ENCODE measurements at regions not wholly inside any gene's neighbourhood (a gene's known extent, or its start where the extent isn't known, plus 50 kb on each side); places are given as distances from the start of the nearest gene placed in this dataset.
A peak's percentile ranks its signal among the peaks of the same experiment; 100 is the strongest.

DNA sequence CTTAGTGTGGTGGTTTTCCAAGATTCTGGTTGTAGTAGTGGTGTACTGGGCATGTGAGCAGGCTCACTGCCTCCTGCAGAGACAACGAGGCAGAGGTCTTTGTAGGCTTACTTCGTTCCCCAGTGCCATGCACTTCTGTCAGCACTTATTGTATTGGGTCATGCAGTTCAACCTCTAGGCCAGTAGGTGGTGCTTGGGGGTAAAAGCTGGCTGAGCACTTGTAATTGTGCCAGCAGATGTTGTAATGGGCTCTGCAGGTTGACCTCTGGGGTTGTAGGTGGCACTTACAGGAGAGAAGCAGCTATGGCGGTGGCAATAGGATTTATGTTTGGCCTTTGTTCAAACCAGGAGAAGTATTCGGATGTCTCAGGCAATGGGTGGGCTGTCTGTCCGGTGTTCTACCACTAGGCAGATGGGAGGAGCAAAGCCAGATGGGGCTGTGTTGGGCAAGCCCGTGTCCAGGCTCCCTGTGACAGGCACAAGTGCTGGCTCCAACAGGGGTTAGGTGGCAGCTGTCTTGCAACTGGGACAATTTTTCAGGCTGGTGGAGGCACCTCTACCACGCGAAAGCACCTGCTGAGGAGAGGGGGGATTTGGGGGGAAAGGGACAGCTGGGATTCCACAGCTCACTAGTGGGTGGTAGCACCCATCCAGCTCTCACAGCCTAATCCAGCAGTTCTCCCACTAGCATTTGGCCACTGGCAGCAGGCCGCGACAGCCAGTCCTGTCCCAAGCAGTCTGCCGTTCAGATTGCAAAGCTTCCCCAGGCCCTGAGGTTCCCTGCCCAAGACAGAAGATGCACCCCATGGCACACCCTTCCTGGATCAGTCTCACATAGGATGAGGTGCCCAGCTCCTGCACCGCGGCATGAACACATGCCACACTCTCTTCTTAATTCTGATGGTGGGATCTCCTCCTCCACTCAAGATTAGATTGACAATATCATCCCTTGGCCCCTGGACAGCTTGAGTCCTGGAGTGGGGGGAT, 274.5 kb downstream of the CTH start (continued):
- TF ChIP-seq, protein P1, sequence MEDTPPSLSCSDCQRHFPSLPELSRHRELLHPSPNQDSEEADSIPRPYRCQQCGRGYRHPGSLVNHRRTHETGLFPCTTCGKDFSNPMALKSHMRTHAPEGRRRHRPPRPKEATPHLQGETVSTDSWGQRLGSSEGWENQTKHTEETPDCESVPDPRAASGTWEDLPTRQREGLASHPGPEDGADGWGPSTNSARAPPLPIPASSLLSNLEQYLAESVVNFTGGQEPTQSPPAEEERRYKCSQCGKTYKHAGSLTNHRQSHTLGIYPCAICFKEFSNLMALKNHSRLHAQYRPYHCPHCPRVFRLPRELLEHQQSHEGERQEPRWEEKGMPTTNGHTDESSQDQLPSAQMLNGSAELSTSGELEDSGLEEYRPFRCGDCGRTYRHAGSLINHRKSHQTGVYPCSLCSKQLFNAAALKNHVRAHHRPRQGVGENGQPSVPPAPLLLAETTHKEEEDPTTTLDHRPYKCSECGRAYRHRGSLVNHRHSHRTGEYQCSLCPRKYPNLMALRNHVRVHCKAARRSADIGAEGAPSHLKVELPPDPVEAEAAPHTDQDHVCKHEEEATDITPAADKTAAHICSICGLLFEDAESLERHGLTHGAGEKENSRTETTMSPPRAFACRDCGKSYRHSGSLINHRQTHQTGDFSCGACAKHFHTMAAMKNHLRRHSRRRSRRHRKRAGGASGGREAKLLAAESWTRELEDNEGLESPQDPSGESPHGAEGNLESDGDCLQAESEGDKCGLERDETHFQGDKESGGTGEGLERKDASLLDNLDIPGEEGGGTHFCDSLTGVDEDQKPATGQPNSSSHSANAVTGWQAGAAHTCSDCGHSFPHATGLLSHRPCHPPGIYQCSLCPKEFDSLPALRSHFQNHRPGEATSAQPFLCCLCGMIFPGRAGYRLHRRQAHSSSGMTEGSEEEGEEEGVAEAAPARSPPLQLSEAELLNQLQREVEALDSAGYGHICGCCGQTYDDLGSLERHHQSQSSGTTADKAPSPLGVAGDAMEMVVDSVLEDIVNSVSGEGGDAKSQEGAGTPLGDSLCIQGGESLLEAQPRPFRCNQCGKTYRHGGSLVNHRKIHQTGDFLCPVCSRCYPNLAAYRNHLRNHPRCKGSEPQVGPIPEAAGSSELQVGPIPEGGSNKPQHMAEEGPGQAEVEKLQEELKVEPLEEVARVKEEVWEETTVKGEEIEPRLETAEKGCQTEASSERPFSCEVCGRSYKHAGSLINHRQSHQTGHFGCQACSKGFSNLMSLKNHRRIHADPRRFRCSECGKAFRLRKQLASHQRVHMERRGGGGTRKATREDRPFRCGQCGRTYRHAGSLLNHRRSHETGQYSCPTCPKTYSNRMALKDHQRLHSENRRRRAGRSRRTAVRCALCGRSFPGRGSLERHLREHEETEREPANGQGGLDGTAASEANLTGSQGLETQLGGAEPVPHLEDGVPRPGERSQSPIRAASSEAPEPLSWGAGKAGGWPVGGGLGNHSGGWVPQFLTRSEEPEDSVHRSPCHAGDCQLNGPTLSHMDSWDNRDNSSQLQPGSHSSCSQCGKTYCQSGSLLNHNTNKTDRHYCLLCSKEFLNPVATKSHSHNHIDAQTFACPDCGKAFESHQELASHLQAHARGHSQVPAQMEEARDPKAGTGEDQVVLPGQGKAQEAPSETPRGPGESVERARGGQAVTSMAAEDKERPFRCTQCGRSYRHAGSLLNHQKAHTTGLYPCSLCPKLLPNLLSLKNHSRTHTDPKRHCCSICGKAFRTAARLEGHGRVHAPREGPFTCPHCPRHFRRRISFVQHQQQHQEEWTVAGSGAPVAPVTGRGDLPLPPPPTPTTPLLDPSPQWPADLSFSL (CRISPR knock-in tag; IDR thresholded peaks at IDR 0.05) = no peak
- TF ChIP-seq, protein P2, sequence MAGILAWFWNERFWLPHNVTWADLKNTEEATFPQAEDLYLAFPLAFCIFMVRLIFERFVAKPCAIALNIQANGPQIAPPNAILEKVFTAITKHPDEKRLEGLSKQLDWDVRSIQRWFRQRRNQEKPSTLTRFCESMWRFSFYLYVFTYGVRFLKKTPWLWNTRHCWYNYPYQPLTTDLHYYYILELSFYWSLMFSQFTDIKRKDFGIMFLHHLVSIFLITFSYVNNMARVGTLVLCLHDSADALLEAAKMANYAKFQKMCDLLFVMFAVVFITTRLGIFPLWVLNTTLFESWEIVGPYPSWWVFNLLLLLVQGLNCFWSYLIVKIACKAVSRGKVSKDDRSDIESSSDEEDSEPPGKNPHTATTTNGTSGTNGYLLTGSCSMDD (CRISPR knock-in tag; IDR thresholded peaks at IDR 0.05) = no peak
- TF ChIP-seq ZNF839 (CRISPR knock-in tag; IDR thresholded peaks at IDR 0.05; ENCODE audit: borderline replicate concordance) = no peak
- peak; percentile 34; the same call in 1 of the 2 replicates for TF ChIP-seq RAD21 (CRISPR knock-in tag; IDR thresholded peaks at IDR 0.05)
- TF ChIP-seq, protein P3, sequence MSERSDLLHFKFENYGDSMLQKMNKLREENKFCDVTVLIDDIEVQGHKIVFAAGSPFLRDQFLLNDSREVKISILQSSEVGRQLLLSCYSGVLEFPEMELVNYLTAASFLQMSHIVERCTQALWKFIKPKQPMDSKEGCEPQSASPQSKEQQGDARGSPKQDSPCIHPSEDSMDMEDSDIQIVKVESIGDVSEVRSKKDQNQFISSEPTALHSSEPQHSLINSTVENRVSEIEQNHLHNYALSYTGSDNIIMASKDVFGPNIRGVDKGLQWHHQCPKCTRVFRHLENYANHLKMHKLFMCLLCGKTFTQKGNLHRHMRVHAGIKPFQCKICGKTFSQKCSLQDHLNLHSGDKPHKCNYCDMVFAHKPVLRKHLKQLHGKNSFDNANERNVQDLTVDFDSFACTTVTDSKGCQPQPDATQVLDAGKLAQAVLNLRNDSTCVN (CRISPR knock-in tag; IDR thresholded peaks at IDR 0.05; ENCODE audit: borderline replicate concordance) = no peak
- no peak for TF ChIP-seq KDM2A (CRISPR knock-in tag; IDR thresholded peaks at IDR 0.05; ENCODE audit: borderline replicate concordance, low read depth)
- no peak for TF ChIP-seq ZNF567 (CRISPR knock-in tag; IDR thresholded peaks at IDR 0.05; ENCODE audit: borderline replicate concordance)
- TF ChIP-seq MAFF (IDR thresholded peaks at IDR 0.05; ENCODE audit: low read depth, low read length) = 0 out of 2 replicates have a peak, but pooled peaks have one; percentile 48
- TF ChIP-seq TRIM24 (CRISPR knock-in tag; IDR thresholded peaks at IDR 0.05) = no peak
- no peak for TF ChIP-seq ZNF607 (CRISPR knock-in tag; IDR thresholded peaks at IDR 0.05; ENCODE audit: borderline replicate concordance)
- no peak for TF ChIP-seq ZNF678 (CRISPR knock-in tag; IDR thresholded peaks at IDR 0.05)
- TF ChIP-seq ZNF619 (CRISPR knock-in tag; IDR thresholded peaks at IDR 0.05) = no peak
- TF ChIP-seq, protein P4, sequence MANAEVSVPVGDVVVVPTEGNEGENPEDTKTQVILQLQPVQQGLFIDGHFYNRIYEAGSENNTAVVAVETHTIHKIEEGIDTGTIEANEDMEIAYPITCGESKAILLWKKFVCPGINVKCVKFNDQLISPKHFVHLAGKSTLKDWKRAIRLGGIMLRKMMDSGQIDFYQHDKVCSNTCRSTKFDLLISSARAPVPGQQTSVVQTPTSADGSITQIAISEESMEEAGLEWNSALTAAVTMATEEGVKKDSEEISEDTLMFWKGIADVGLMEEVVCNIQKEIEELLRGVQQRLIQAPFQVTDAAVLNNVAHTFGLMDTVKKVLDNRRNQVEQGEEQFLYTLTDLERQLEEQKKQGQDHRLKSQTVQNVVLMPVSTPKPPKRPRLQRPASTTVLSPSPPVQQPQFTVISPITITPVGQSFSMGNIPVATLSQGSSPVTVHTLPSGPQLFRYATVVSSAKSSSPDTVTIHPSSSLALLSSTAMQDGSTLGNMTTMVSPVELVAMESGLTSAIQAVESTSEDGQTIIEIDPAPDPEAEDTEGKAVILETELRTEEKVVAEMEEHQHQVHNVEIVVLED (CRISPR knock-in tag; IDR thresholded peaks at IDR 0.05; ENCODE audit: borderline replicate concordance) = no peak
- peak in 1 of 2 experiments; percentile 30; a peak in 1 of 4 replicates for TF ChIP-seq MAFK (conservative IDR thresholded peaks at IDR 0.05 in 1 of 2, IDR thresholded peaks at IDR 0.05 in 1 of 2; ENCODE audit: low read length in 2 of 2)
